MCF 10A (cell line): ENCODE measurements at regions not wholly inside any gene's neighbourhood (a gene's known extent, or its start where the extent isn't known, plus 50 kb on each side); places are given as distances from the start of the nearest gene placed in this dataset.

ENCODE experiments used
- BruUV-seq: library from RNA; stranded (reverse); fragments of 400-500 nt; replicated peaks from 2 replicates; lab custom pipeline; 2021; lab: Mats Ljungman, UMichigan
- CTCF ChIA-PET: fragments of 300-600 bp; sonication (Branson Sonifier 250); formaldehyde crosslinking; extraction: SDS; loops from one replicate; lab custom pipeline; 2021; ENCODE audit warnings: antibody characterized with exemption, inconsistent platforms; lab: Yijun Ruan, JAX
- POLR2A ChIA-PET: fragments of 300-600, 350-650 bp; sonication (Branson Sonifier 250); formaldehyde crosslinking; extraction: SDS; loops from one replicate; lab custom pipeline; 2020; ENCODE audit warnings: antibody characterized with exemption, inconsistent platforms; lab: Yijun Ruan, JAX
- DNase-seq: peaks from one replicate; pipeline ENCODE4 v3.0.0-alpha.2; 2018; ENCODE audit not compliant: unreplicated experiment
- H3K27ac Mint-ChIP-seq: one replicate; pipeline ENCODE4 v1.8.0; 2022; ENCODE audit warnings: mild to moderate bottlenecking, low read depth, mixed read lengths; ENCODE audit not compliant: unreplicated experiment
- H3K27me3 Mint-ChIP-seq: one replicate; pipeline ENCODE4 v1.8.0; 2022; ENCODE audit warnings: mixed read lengths; ENCODE audit not compliant: insufficient read depth, unreplicated experiment
- H3K36me3 Mint-ChIP-seq: one replicate; pipeline ENCODE4 v1.8.0; 2022; ENCODE audit warnings: mild to moderate bottlenecking, moderate library complexity, mixed read lengths; ENCODE audit not compliant: insufficient read depth, unreplicated experiment
- H3K4me1 Mint-ChIP-seq: one replicate; pipeline ENCODE4 v1.8.0; 2022; ENCODE audit warnings: mixed read lengths; ENCODE audit not compliant: insufficient read depth, unreplicated experiment
- H3K4me3 Mint-ChIP-seq: one replicate; pipeline ENCODE4 v1.8.0; 2022; ENCODE audit warnings: mild to moderate bottlenecking, moderate library complexity, mixed read lengths; ENCODE audit not compliant: unreplicated experiment
- H3K9me3 Mint-ChIP-seq: one replicate; pipeline ENCODE4 v1.8.0; 2022; ENCODE audit warnings: mixed read lengths; ENCODE audit not compliant: unreplicated experiment
- intact Hi-C: fragments of 100-400 bp; cut with micrococcal nuclease; formaldehyde crosslinking; loops from 2 replicates; pipeline ENCODE4 v1.14.1; 2022
- TF ChIP-seq, protein P1 (sequence below): fragments of 200-600 bp; IDR thresholded peaks from one replicate; pipeline ENCODE4 v1.8.0; 2022; ENCODE audit warnings: antibody characterized with exemption, mild to moderate bottlenecking; ENCODE audit not compliant: unreplicated experiment

DNA sequence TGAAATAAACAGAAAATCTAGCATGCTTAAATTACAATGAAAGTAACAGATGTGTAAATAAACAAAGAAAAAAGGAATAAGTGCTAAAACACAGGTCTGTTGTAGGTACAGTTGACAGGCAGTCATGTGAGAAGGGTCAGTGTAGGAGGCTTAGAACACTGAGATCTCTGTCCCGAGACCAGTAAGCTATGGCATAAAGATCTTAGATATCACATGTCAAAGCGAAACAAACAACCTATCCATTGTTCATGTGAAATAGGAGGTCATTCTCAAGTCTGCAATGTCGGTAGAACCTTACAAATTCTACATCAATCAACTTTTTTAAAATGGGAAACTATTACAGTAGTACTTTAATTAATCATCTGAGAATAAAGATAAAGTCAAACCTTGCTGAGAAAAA, 428.9 kb upstream of the ADGRL2 start:
- no TSS peak for BruUV-seq

DNA sequence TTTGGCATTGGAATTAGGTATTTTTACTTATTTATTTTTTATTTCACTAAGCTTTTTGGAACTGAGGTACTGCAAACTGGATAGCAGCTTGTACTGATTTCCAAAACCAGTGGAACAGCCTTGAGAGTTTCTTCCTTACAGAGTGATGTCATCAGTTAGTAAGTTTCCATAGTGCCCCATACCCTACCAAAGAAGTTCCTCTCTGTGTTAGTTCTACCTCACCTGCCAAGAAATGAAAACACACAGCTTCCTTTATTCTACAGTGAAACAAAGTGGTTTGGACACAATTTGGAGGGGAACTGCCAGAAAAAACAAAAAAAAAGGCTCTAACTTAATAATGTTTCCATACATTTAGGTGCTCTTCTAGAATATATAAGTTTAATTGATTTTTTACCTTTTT, 430.9 kb upstream of the ADGRL2 start:
- TF ChIP-seq, protein P1, sequence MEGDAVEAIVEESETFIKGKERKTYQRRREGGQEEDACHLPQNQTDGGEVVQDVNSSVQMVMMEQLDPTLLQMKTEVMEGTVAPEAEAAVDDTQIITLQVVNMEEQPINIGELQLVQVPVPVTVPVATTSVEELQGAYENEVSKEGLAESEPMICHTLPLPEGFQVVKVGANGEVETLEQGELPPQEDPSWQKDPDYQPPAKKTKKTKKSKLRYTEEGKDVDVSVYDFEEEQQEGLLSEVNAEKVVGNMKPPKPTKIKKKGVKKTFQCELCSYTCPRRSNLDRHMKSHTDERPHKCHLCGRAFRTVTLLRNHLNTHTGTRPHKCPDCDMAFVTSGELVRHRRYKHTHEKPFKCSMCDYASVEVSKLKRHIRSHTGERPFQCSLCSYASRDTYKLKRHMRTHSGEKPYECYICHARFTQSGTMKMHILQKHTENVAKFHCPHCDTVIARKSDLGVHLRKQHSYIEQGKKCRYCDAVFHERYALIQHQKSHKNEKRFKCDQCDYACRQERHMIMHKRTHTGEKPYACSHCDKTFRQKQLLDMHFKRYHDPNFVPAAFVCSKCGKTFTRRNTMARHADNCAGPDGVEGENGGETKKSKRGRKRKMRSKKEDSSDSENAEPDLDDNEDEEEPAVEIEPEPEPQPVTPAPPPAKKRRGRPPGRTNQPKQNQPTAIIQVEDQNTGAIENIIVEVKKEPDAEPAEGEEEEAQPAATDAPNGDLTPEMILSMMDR: no peak
- H3K9me3 Mint-ChIP-seq: no peaks in the 10 kb centered on the region
- no peaks in the 10 kb centered on the region for H3K4me1 Mint-ChIP-seq
- no peaks in the 10 kb centered on the region for H3K36me3 Mint-ChIP-seq
- ChIA-PET CTCF (interaction anchor here (0.6 kb wide), 1 partner anchor 63 kb away, joined by 3 read pairs; no protein-coding TSS in a partner anchor), POLR2A (interaction anchor here (0.5 to 0.6 kb wide), 2 partner anchors 581 to 761 kb away, joined by 3 read pairs; no protein-coding TSS in a partner anchor)
- H3K27me3 Mint-ChIP-seq: no peaks in the 10 kb centered on the region
- intact Hi-C loops: no loop called here
- no peak overlapping the region for H3K27ac Mint-ChIP-seq
- no TSS peak for BruUV-seq
- no peak for DNase-seq
- no peak overlapping the region for H3K4me3 Mint-ChIP-seq

More for the DNA sequence above, 428.9 kb upstream of the ADGRL2 start:
- H3K4me1 Mint-ChIP-seq: no peaks in the 10 kb centered on the region
- H3K27ac Mint-ChIP-seq: no peak overlapping the region
- no peak overlapping the region for H3K4me3 Mint-ChIP-seq
- intact Hi-C loops: no loop called here
- TF ChIP-seq, protein P1: no peak
- no peaks in the 10 kb centered on the region for H3K36me3 Mint-ChIP-seq
- no peaks in the 10 kb centered on the region for H3K27me3 Mint-ChIP-seq
- H3K9me3 Mint-ChIP-seq: no peaks in the 10 kb centered on the region
- ChIA-PET POLR2A (no interaction called here), CTCF (interaction anchor here (1.1 kb wide), 1 partner anchor 95 kb away, joined by 3 read pairs; no protein-coding TSS in a partner anchor)
- no peak for DNase-seq

DNA sequence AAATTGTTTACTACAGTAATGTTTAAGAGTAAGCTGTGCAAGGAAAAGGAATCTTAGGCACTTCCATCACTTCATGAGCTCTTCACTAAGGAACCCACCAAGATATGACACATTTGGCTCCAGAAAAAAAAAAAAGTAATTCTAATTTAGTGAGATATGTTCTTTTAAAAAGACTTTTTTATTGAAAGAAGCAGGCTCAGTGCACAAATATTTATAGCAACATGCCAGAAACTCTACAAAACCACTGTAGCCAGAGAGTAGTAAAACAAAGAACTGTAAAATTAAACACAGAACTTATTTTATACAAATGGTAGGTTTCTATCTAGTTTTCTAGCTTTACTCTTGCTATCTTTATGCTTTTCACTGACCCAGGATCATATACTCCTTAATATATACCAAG, 434.6 kb upstream of the ADGRL2 start:
- no peaks in the 10 kb centered on the region for H3K27me3 Mint-ChIP-seq
- TF ChIP-seq, protein P1: no peak
- ChIA-PET CTCF (interaction anchor here (0.6 kb wide), 1 partner anchor 249 kb away, joined by 4 read pairs; no protein-coding TSS in a partner anchor), POLR2A (interaction anchor here (0.6 kb wide), 1 partner anchor 20 kb away, joined by 3 read pairs; no protein-coding TSS in a partner anchor)
- no peak overlapping the region for H3K27ac Mint-ChIP-seq
- no peaks in the 10 kb centered on the region for H3K4me1 Mint-ChIP-seq
- no peaks in the 10 kb centered on the region for H3K9me3 Mint-ChIP-seq
- no peak for DNase-seq
- no TSS peak for BruUV-seq
- H3K4me3 Mint-ChIP-seq: no peak overlapping the region
- no peaks in the 10 kb centered on the region for H3K36me3 Mint-ChIP-seq
- intact Hi-C loops: no loop called here

DNA sequence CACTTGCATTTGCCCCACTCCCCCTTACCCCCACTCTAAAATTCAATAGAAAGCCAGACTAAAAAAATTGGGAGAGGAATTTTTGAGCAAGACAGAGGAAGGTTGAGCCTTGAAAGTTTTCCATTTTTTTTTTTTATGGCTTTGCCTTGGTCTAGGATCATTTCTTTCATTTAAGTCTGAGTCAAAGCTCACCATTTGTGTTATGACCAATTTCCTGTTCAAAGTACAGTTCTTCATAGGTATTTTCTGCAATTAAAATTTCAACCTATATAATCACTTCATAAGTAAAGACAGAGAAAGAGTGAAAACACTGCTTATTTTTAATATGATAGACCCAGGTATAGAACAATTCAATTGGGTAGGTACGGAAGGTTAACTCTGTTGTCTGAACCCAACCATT, 436.6 kb upstream of the ADGRL2 start:
- no peaks in the 10 kb centered on the region for H3K9me3 Mint-ChIP-seq
- ChIA-PET CTCF (no interaction called here), POLR2A (no interaction called here)
- TF ChIP-seq, protein P1: no peak
- intact Hi-C loops: no loop called here
- no peak overlapping the region for H3K27ac Mint-ChIP-seq
- no peaks in the 10 kb centered on the region for H3K36me3 Mint-ChIP-seq
- no peak for DNase-seq
- no peaks in the 10 kb centered on the region for H3K27me3 Mint-ChIP-seq
- no TSS peak for BruUV-seq
- H3K4me1 Mint-ChIP-seq: no peaks in the 10 kb centered on the region
- no peak overlapping the region for H3K4me3 Mint-ChIP-seq
